WTC11 (cell line): ENCODE measurements at regions not wholly inside any gene's neighbourhood (a gene's known extent, or its start where the extent isn't known, plus 50 kb on each side); places are given as distances from the start of the nearest gene placed in this dataset.

Source experiments
- CTCF ChIP-seq: fragments of 200-600 bp; IDR thresholded peaks from 2 replicates; pipeline ENCODE4 v1.8.0; 2022; ENCODE audit warnings: antibody characterized with exemption
- E2F5 ChIP-seq: sonication (generic); formaldehyde crosslinking; IDR thresholded peaks from 2 replicates; pipeline ENCODE4 v1.8.1; 2022; ENCODE audit warnings: mild to moderate bottlenecking, moderate library complexity, missing genetic modification reagents
- ERG ChIP-seq: fragments of 250-450 bp; sonication (Bioruptor Pico); IDR thresholded peaks from 2 replicates; pipeline ENCODE4 v1.8.0; 2021; ENCODE audit warnings: mild to moderate bottlenecking
- FOXP4 ChIP-seq: sonication (generic); formaldehyde crosslinking; IDR thresholded peaks from 2 replicates; pipeline ENCODE4 v1.8.0; 2022; ENCODE audit warnings: mild to moderate bottlenecking, missing genetic modification reagents
- JUN ChIP-seq: sonication (generic); formaldehyde crosslinking; IDR thresholded peaks from 2 replicates; pipeline ENCODE4 v1.8.0; 2023; ENCODE audit warnings: mild to moderate bottlenecking, missing genetic modification reagents
- MAX ChIP-seq: sonication (generic); formaldehyde crosslinking; IDR thresholded peaks from 2 replicates; pipeline ENCODE4 v1.8.0; 2022; ENCODE audit warnings: mild to moderate bottlenecking, missing genetic modification reagents
- NFATC4 ChIP-seq: fragments of 250-450 bp; sonication (Bioruptor Pico); IDR thresholded peaks from 2 replicates; pipeline ENCODE4 v1.9.0; 2021; ENCODE audit warnings: mild to moderate bottlenecking
- PRRX2 ChIP-seq: fragments of 250-450 bp; sonication (Bioruptor Pico); IDR thresholded peaks from 2 replicates; pipeline ENCODE4 v1.8.0; 2021; ENCODE audit warnings: mild to moderate bottlenecking
- SMAD4 ChIP-seq: sonication (generic); formaldehyde crosslinking; IDR thresholded peaks from 2 replicates; pipeline ENCODE4 v1.8.0; 2022; ENCODE audit warnings: mild to moderate bottlenecking, missing genetic modification reagents
- USF1 ChIP-seq: sonication (generic); formaldehyde crosslinking; IDR thresholded peaks from 2 replicates; pipeline ENCODE4 v1.8.0; 2022; ENCODE audit warnings: mild to moderate bottlenecking, missing genetic modification reagents
- USF2 ChIP-seq: sonication (generic); formaldehyde crosslinking; IDR thresholded peaks from 2 replicates; pipeline ENCODE4 v1.8.1; 2023; ENCODE audit warnings: mild to moderate bottlenecking, missing genetic modification reagents, moderate library complexity

- TF ChIP-seq USF1 (CRISPR knock-in tag), result no peak
- TF ChIP-seq PRRX2 (CRISPR knock-in tag), result no peak
- no peak for TF ChIP-seq MAX
- TF ChIP-seq E2F5 (CRISPR knock-in tag), result no peak
- TF ChIP-seq CTCF, result no peak
- no peak for TF ChIP-seq FOXP4 (CRISPR knock-in tag)
- TF ChIP-seq USF2 (CRISPR knock-in tag), result no peak
- no peak for TF ChIP-seq JUN
- no peak for TF ChIP-seq NFATC4 (CRISPR knock-in tag)
- no peak for TF ChIP-seq ERG (CRISPR knock-in tag)
- TF ChIP-seq SMAD4, result no peak
Observed at GRCh38 chr14:23896609-23897153, 56.9 kb upstream of the DHRS4 start.
